HEK293 (cell line): ENCODE measurements at regions not wholly inside any gene's neighbourhood (a gene's known extent, or its start where the extent isn't known, plus 50 kb on each side); places are given as distances from the start of the nearest gene placed in this dataset.
"Not testable (repeated sequence)": the region's sequence is repeated elsewhere in the genome, so short reads cannot be mapped to it uniquely, and the experiment has no call there.

ENCODE experiments used
- CTCF ChIA-PET: fragments of 350-600 bp; formaldehyde crosslinking; extraction: SDS; loops from one replicate; lab custom pipeline; 2021; ENCODE audit warnings: antibody characterized with exemption; lab: Yijun Ruan, JAX
- POLR2A ChIA-PET: fragments of 300-600 bp; formaldehyde crosslinking; extraction: SDS; loops from one replicate; lab custom pipeline; 2020; ENCODE audit warnings: antibody characterized with exemption, inconsistent platforms; lab: Yijun Ruan, JAX
- H3K27ac ChIP-seq: fragments of 200-500 bp; sonication (Bioruptor generic); 2 replicates; pipeline ENCODE4 v1.5.1; 2014; ENCODE audit warnings: low read depth, low read length, control low read depth, inconsistent platforms; ENCODE audit errors: extremely low read depth
- H3K36me3 ChIP-seq, 2 experiments: fragments of 200-500 bp in 1 of 2; sonication (Bioruptor generic) in 1 of 2; 1 replicate in 1 of 2; 2 replicates in 1 of 2; pipeline ENCODE4 v1.5.1; 2014 to 2017; ENCODE audit warnings: inconsistent platforms in 2 of 2, low read length in 2 of 2; ENCODE audit not compliant: control insufficient read depth in 2 of 2, insufficient read depth in 1 of 2
- H3K4me1 ChIP-seq: fragments of 200-500 bp; sonication (Bioruptor generic); 2 replicates; pipeline ENCODE4 v1.5.1; 2014; ENCODE audit warnings: mild to moderate bottlenecking, low read length, inconsistent platforms; ENCODE audit not compliant: control insufficient read depth, insufficient read depth
- H3K4me3 ChIP-seq: 2 replicates; pipeline ENCODE4 v1.5.1; 2011; ENCODE audit warnings: low read depth, mild to moderate bottlenecking, control low read depth, low read length, moderate library complexity
- H3K9me3 ChIP-seq: fragments of 200-500 bp; sonication (Bioruptor generic); 2 replicates; pipeline ENCODE4 v1.5.1; 2014; ENCODE audit warnings: low read depth, low read length, inconsistent platforms; ENCODE audit not compliant: control insufficient read depth, insufficient read depth
- EGR2 ChIP-seq: fragments of 450-650 bp; formaldehyde crosslinking; IDR thresholded peaks from 2 replicates; pipeline ENCODE4 v1.5.1; 2016; ENCODE audit warnings: low read depth, missing biosample characterization, missing genetic modification characterization
- GLI4 ChIP-seq: fragments of 450-650 bp; formaldehyde crosslinking; IDR thresholded peaks from 2 replicates; pipeline ENCODE4 v1.5.1; 2016; ENCODE audit warnings: missing biosample characterization, missing genetic modification characterization
- INSM2 ChIP-seq: fragments of 450-650 bp; formaldehyde crosslinking; IDR thresholded peaks from 2 replicates; pipeline ENCODE4 v1.5.1; 2016; ENCODE audit warnings: missing biosample characterization, missing genetic modification characterization
- KLF10 ChIP-seq: fragments of 450-650 bp; IDR thresholded peaks from 2 replicates; pipeline ENCODE4 v1.5.1; 2018; ENCODE audit warnings: missing biosample characterization, mild to moderate bottlenecking, missing genetic modification characterization
- KLF9 ChIP-seq: fragments of 450-650 bp; formaldehyde crosslinking; IDR thresholded peaks from 2 replicates; pipeline ENCODE4 v1.5.1; 2016; ENCODE audit warnings: missing biosample characterization, missing genetic modification characterization, low read depth
- MZF1 ChIP-seq: fragments of 450-650 bp; formaldehyde crosslinking; IDR thresholded peaks from 2 replicates; pipeline ENCODE4 v1.5.1; 2017; ENCODE audit warnings: missing biosample characterization, missing genetic modification characterization, borderline replicate concordance
- PRDM1 ChIP-seq: fragments of 450-650 bp; formaldehyde crosslinking; IDR thresholded peaks from 2 replicates; pipeline ENCODE4; 2016; ENCODE audit warnings: missing biosample characterization, missing genetic modification characterization
- PRDM6 ChIP-seq: fragments of 450-650 bp; formaldehyde crosslinking; IDR thresholded peaks from 2 replicates; pipeline ENCODE4 v1.5.1; 2017; ENCODE audit warnings: missing biosample characterization, missing genetic modification characterization
- SALL2 ChIP-seq: fragments of 450-650 bp; formaldehyde crosslinking; IDR thresholded peaks from 2 replicates; pipeline ENCODE4 v1.5.0; 2017; ENCODE audit warnings: missing biosample characterization, mild to moderate bottlenecking, missing genetic modification characterization, borderline replicate concordance
- SP3 ChIP-seq: fragments of 450-650 bp; formaldehyde crosslinking; IDR thresholded peaks from 2 replicates; pipeline ENCODE4 v1.5.1; 2016; ENCODE audit warnings: missing biosample characterization, missing genetic modification characterization
- ZBTB11 ChIP-seq: fragments of 450-650 bp; formaldehyde crosslinking; conservative IDR thresholded peaks from 2 replicates; pipeline ENCODE4 v1.5.1; 2016; ENCODE audit warnings: low read depth, missing biosample characterization, missing genetic modification characterization
- ZFHX2 ChIP-seq: fragments of 450-650 bp; formaldehyde crosslinking; conservative IDR thresholded peaks from 2 replicates; pipeline ENCODE4 v1.5.1; 2016; ENCODE audit warnings: missing biosample characterization, missing genetic modification characterization
- ZFP37 ChIP-seq: fragments of 450-650 bp; formaldehyde crosslinking; IDR thresholded peaks from 2 replicates; pipeline ENCODE4 v1.5.1; 2016; ENCODE audit warnings: missing biosample characterization, missing genetic modification characterization
- ZNF157 ChIP-seq: fragments of 450-650 bp; formaldehyde crosslinking; IDR thresholded peaks from 2 replicates; pipeline ENCODE4 v1.5.1; 2016; ENCODE audit warnings: missing biosample characterization, missing genetic modification characterization
- ZNF175 ChIP-seq: fragments of 450-650 bp; formaldehyde crosslinking; IDR thresholded peaks from 2 replicates; pipeline ENCODE4 v1.5.1; 2016; ENCODE audit warnings: missing biosample characterization, missing genetic modification characterization
- ZNF223 ChIP-seq: fragments of 450-650 bp; formaldehyde crosslinking; IDR thresholded peaks from 2 replicates; pipeline ENCODE4 v1.5.1; 2016; ENCODE audit warnings: missing biosample characterization, missing genetic modification characterization
- ZNF513 ChIP-seq: fragments of 450-650 bp; IDR thresholded peaks from 2 replicates; pipeline ENCODE4 v1.5.1; 2018; ENCODE audit warnings: missing biosample characterization, missing genetic modification characterization
- ZNF514 ChIP-seq: fragments of 450-650 bp; formaldehyde crosslinking; IDR thresholded peaks from 2 replicates; pipeline ENCODE4 v1.5.1; 2016; ENCODE audit warnings: missing biosample characterization, missing genetic modification characterization
- ZNF530 ChIP-seq: fragments of 450-650 bp; formaldehyde crosslinking; IDR thresholded peaks from 2 replicates; pipeline ENCODE4 v1.5.1; 2016; ENCODE audit warnings: low read depth, missing biosample characterization, missing genetic modification characterization
- ZNF561 ChIP-seq: fragments of 450-650 bp; IDR thresholded peaks from 2 replicates; pipeline ENCODE4 v1.5.1; 2018; ENCODE audit warnings: missing biosample characterization, missing genetic modification characterization, borderline replicate concordance
- ZNF585B ChIP-seq: fragments of 450-650 bp; formaldehyde crosslinking; IDR thresholded peaks from 2 replicates; pipeline ENCODE4 v1.5.1; 2016; ENCODE audit warnings: missing biosample characterization, missing genetic modification characterization
- ZNF621 ChIP-seq: fragments of 450-650 bp; formaldehyde crosslinking; IDR thresholded peaks from 2 replicates; pipeline ENCODE4 v1.5.1; 2017; ENCODE audit warnings: missing biosample characterization, missing genetic modification characterization
- ZNF626 ChIP-seq: fragments of 450-650 bp; sonication (Bioruptor Pico); formaldehyde crosslinking; IDR thresholded peaks from 2 replicates; pipeline ENCODE4 v1.5.1; 2018; ENCODE audit warnings: missing biosample characterization, missing genetic modification characterization, inconsistent platforms
- ZNF776 ChIP-seq: fragments of 450-650 bp; formaldehyde crosslinking; IDR thresholded peaks from 2 replicates; pipeline ENCODE4 v1.5.0; 2017; ENCODE audit warnings: missing biosample characterization, missing genetic modification characterization, borderline replicate concordance

- CTCF ChIA-PET: interaction anchor here (0.7 kb wide), 1 partner anchor 125 kb away, joined by 4 read pairs; no protein-coding TSS in a partner anchor
- H3K4me3 ChIP-seq: no peak overlapping the region
- H3K9me3 ChIP-seq: no peaks in the 10 kb centered on the region
- TF ChIP-seq ZNF585B (tag by site-specific recombination): no peak
- no peak for TF ChIP-seq KLF10 (tag by site-specific recombination)
- no peak for TF ChIP-seq INSM2
- TF ChIP-seq ZNF621 (tag by site-specific recombination): no peak
- TF ChIP-seq GLI4 (tag by site-specific recombination): no peak
- no peak for TF ChIP-seq MZF1 (tag by site-specific recombination)
- no peak for TF ChIP-seq ZNF776
- TF ChIP-seq SP3 (tag by site-specific recombination): no peak
- TF ChIP-seq ZNF530 (tag by site-specific recombination): no peak
- no peak for TF ChIP-seq ZNF513 (tag by site-specific recombination)
- no peak for TF ChIP-seq PRDM1 (tag by site-specific recombination)
- TF ChIP-seq, all 188 proteins: peak for 0
- Histone ChIP-seq H3K4me1 (no peaks in the 10 kb centered on the region), H3K27ac (no peak overlapping the region), H3K36me3 (no peaks in the 10 kb centered on the region)
- POLR2A ChIA-PET: interaction anchor here (0.6 kb wide), 1 partner anchor 155 kb away, joined by 4 read pairs; no protein-coding TSS in a partner anchor
These were observed 223.2 kb downstream of the ERMARD start for GRCh38 chr6:169974663-169975062.

- H3K36me3 ChIP-seq, H3K4me1 ChIP-seq, POLR2A ChIA-PET, H3K9me3 ChIP-seq, H3K4me3 ChIP-seq, H3K27ac ChIP-seq: not testable (repeated sequence)
- TF ChIP-seq EGR2 (peak; percentile 74), ZFHX2 (tag by site-specific recombination) (peak; percentile 59)
- CTCF ChIA-PET: interaction anchor here (0.7 kb wide), 1 partner anchor 126 kb away, joined by 4 read pairs; no protein-coding TSS in a partner anchor
These were observed 222.4 kb downstream of the ERMARD start for GRCh38 chr6:169973588-169974467.

- Histone ChIP-seq H3K4me3 (no peak overlapping the region), H3K9me3 (no peaks in the 10 kb centered on the region), H3K36me3 (no peaks in the 10 kb centered on the region), H3K4me1 (no peaks in the 10 kb centered on the region), H3K27ac (no peak overlapping the region)
- ChIA-PET POLR2A (no interaction called here), CTCF (no interaction called here)
- TF ChIP-seq ZNF223 (tag by site-specific recombination): no peak
- no peak for TF ChIP-seq ZNF514 (tag by site-specific recombination)
- no peak for TF ChIP-seq ZNF561
- TF ChIP-seq ZNF626 (tag by site-specific recombination): no peak
- no peak for TF ChIP-seq ZFP37
- no peak for TF ChIP-seq ZNF175
- TF ChIP-seq SALL2 (tag by site-specific recombination): no peak
- TF ChIP-seq KLF9 (tag by site-specific recombination): no peak
- no peak for TF ChIP-seq PRDM6 (tag by site-specific recombination)
- no peak for TF ChIP-seq ZBTB11 (tag by site-specific recombination)
- no peak for TF ChIP-seq ZNF157 (tag by site-specific recombination)
These were observed 221.3 kb downstream of the ERMARD start for GRCh38 chr6:169972736-169973135.
